A172 (cell line): ENCODE measurements at regions not wholly inside any gene's neighbourhood (a gene's known extent, or its start where the extent isn't known, plus 50 kb on each side); places are given as distances from the start of the nearest gene placed in this dataset.
A peak's percentile ranks its signal among the peaks of the same experiment; 100 is the strongest.
"Not testable (repeated sequence)": the region's sequence is repeated elsewhere in the genome, so short reads cannot be mapped to it uniquely, and the experiment has no call there.

Experiments used
- DNase-seq: peaks from one replicate; pipeline ENCODE4 v3.0.0-alpha.2; 2015; ENCODE audit warnings: low spot score

GRCh38 chr6:27773542-27774263, 138.5 kb downstream of the OR2B2 start:
- not testable (repeated sequence) for DNase-seq

- DNase-seq = peak; percentile 64
Measured at GRCh38 chr6:27772261-27773001, 139.8 kb downstream of the OR2B2 start.

GRCh38 chr6:27771235-27771634, 141.0 kb downstream of the OR2B2 start:
- no peak for DNase-seq

GRCh38 chr6:27770724-27771123, 141.5 kb downstream of the OR2B2 start:
- no peak for DNase-seq

GRCh38 chr6:27768556-27768955, 143.6 kb downstream of the OR2B2 start:
- no peak for DNase-seq

- DNase-seq = no peak
Measured at GRCh38 chr6:27767851-27768250, 144.3 kb downstream of the OR2B2 start.

- no peak for DNase-seq
Measured at GRCh38 chr6:27766405-27766804, 145.8 kb downstream of the OR2B2 start.

GRCh38 chr6:27765028-27765590, 147.1 kb downstream of the OR2B2 start:
- DNase-seq = no peak

GRCh38 chr6:27761391-27761790, 150.8 kb downstream of the OR2B2 start:
- no peak for DNase-seq

GRCh38 chr6:27760464-27760863, 151.7 kb downstream of the OR2B2 start:
- no peak for DNase-seq

GRCh38 chr6:27759930-27760329, 152.3 kb downstream of the OR2B2 start:
- DNase-seq = no peak

- no peak for DNase-seq
Measured at GRCh38 chr6:27758491-27758890, 153.7 kb downstream of the OR2B2 start.

GRCh38 chr6:27757307-27757706, 154.9 kb downstream of the OR2B2 start:
- DNase-seq = no peak

- no peak for DNase-seq
Measured at GRCh38 chr6:27755768-27756167, 156.4 kb downstream of the OR2B2 start.

- DNase-seq = no peak
Measured at GRCh38 chr6:27754408-27754782, 157.8 kb downstream of the OR2B2 start.

GRCh38 chr6:27753668-27754407, 158.4 kb downstream of the OR2B2 start:
- DNase-seq = peak; percentile 86

- DNase-seq = peak; percentile 79
Measured at GRCh38 chr6:27752038-27752885, 159.9 kb downstream of the OR2B2 start.

- no peak for DNase-seq
Measured at GRCh38 chr6:27748661-27749060, 163.5 kb downstream of the OR2B2 start.

GRCh38 chr6:27747637-27748036, 164.6 kb downstream of the OR2B2 start:
- no peak for DNase-seq

- not testable (repeated sequence) for DNase-seq
Measured at GRCh38 chr6:27746860-27747259, 165.3 kb downstream of the OR2B2 start.

GRCh38 chr6:27743787-27744186, 168.4 kb downstream of the OR2B2 start:
- DNase-seq = no peak
